Vagina (tissue), 2 donors: ENCODE measurements at regions not wholly inside any gene's neighbourhood (a gene's known extent, or its start where the extent isn't known, plus 50 kb on each side); places are given as distances from the start of the nearest gene placed in this dataset.

Source experiments
- DNase-seq, 2 donors: peaks; one replicate each; pipeline ENCODE4 v3.0.0-alpha.2; 2017; ENCODE audit errors: extremely low spot score in 2 of 2
- H3K27ac ChIP-seq: fragments of 200-600 bp; sonication (generic); one replicate; pipeline ENCODE4 v1.5.1; 2019
- H3K27me3 ChIP-seq: fragments of 200-600 bp; sonication (generic); one replicate; pipeline ENCODE4 v1.5.1; 2019
- H3K36me3 ChIP-seq, 2 donors: fragments of 200-600 bp; sonication (generic); one replicate each; pipeline ENCODE4 v1.5.1; 2017 to 2019
- H3K4me1 ChIP-seq: fragments of 200-600 bp; sonication (generic); one replicate; pipeline ENCODE4 v1.5.1; 2019
- H3K4me3 ChIP-seq, 2 donors: fragments of 200-600 bp; sonication (generic); 1 replicate in 1 of 2; 2 replicates in 1 of 2; pipeline ENCODE4 v1.5.1; 2016 to 2019
- H3K9me3 ChIP-seq: fragments of 200-600 bp; sonication (generic); one replicate; pipeline ENCODE4 v1.5.1; 2019
- CTCF ChIP-seq, 3 experiments: fragments of 450-650 bp in 2 of 3; fragments of 200-600 bp in 1 of 3; sonication (generic) in 1 of 3; IDR thresholded peaks; one replicate each; pipeline ENCODE4 v1.5.1; 2017 to 2019; ENCODE audit warnings: antibody characterized with exemption in 3 of 3, mild to moderate bottlenecking in 2 of 3, moderate library complexity in 2 of 3
- POLR2A ChIP-seq, 2 donors: fragments of 450-650 bp; IDR thresholded peaks; one replicate each; pipeline ENCODE4 v1.6.1; 2017; ENCODE audit warnings: antibody characterized with exemption in 2 of 2, mild to moderate bottlenecking in 2 of 2, moderate library complexity in 2 of 2
- POLR2AphosphoS5 ChIP-seq, 2 donors: sonication (generic); formaldehyde crosslinking; IDR thresholded peaks; one replicate each; pipeline ENCODE4 v1.9.0; 2017; ENCODE audit warnings: antibody characterized with exemption in 2 of 2, mild to moderate bottlenecking in 2 of 2, low read depth in 1 of 2; ENCODE audit not compliant: insufficient read depth in 1 of 2
- intact Hi-C: fragments of 100-400 bp; cut with DNase I; formaldehyde crosslinking; loops from one replicate; pipeline ENCODE4 v1.15.1; 2023

DNA sequence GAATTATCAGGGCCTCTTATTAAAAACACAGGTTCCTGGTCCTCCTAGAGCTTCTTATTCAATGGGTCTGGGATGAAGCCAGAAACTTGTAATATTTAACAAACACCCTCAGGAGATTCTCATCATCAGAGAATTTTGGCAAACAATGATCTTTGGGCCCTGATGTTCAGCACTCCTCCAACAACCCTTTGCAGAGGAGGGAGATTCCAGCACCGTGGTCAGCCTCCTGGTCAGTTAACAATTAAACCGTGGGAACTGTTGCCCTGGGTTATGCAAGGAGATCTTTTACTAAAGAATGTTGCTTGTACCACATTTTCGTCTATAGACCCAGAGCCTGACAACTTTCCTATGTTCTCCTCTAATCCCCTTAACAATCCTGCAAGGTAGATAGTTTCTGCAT lies 294.4 kb downstream of the PLPP3 start:
- intact Hi-C loops: no loop called here
- DNase-seq: no peak
- no peaks in the 10 kb centered on the region for H3K27me3 ChIP-seq
- H3K4me3 ChIP-seq: no peak overlapping the region
- H3K9me3 ChIP-seq: no peaks in the 10 kb centered on the region
- no peaks in the 10 kb centered on the region for H3K36me3 ChIP-seq
- no peak for TF ChIP-seq CTCF (IDR thresholded peaks at IDR 0.05)
- TF ChIP-seq POLR2A (IDR thresholded peaks at IDR 0.05): no peak
- no peak for TF ChIP-seq POLR2AphosphoS5 (IDR thresholded peaks at IDR 0.05; ENCODE audit: insufficient read depth in 1 of 2, low read depth in 1 of 2)
- no peak overlapping the region for H3K27ac ChIP-seq
- peaks cover 16% of the 10 kb centered on the region for H3K4me1 ChIP-seq

GRCh38 chr1:56278061-56278460 lies 301.3 kb downstream of the PLPP3 start:
- H3K27me3 ChIP-seq: no peaks in the 10 kb centered on the region
- TF ChIP-seq POLR2A (IDR thresholded peaks at IDR 0.05) (no peak), POLR2AphosphoS5 (IDR thresholded peaks at IDR 0.05; ENCODE audit: insufficient read depth in 1 of 2, low read depth in 1 of 2) (no peak), CTCF (IDR thresholded peaks at IDR 0.05) (no peak)
- no peak for DNase-seq
- no peak overlapping the region for H3K27ac ChIP-seq
- no peaks in the 10 kb centered on the region for H3K36me3 ChIP-seq
- no peaks in the 10 kb centered on the region for H3K9me3 ChIP-seq
- intact Hi-C loops: no loop called here
- no peak overlapping the region for H3K4me3 ChIP-seq
- no peaks in the 10 kb centered on the region for H3K4me1 ChIP-seq

GRCh38 chr1:56268519-56269140 lies 310.7 kb downstream of the PLPP3 start:
- H3K4me3 ChIP-seq: no peak overlapping the region
- no peak for DNase-seq
- H3K9me3 ChIP-seq: no peaks in the 10 kb centered on the region
- H3K27ac ChIP-seq: no peak overlapping the region
- no peak for TF ChIP-seq POLR2A (IDR thresholded peaks at IDR 0.05)
- no peak for TF ChIP-seq POLR2AphosphoS5 (IDR thresholded peaks at IDR 0.05; ENCODE audit: insufficient read depth in 1 of 2, low read depth in 1 of 2)
- TF ChIP-seq CTCF (IDR thresholded peaks at IDR 0.05): no peak
- H3K4me1 ChIP-seq: no peaks in the 10 kb centered on the region
- intact Hi-C loops: no loop called here
- H3K36me3 ChIP-seq: no peaks in the 10 kb centered on the region
- no peaks in the 10 kb centered on the region for H3K27me3 ChIP-seq

DNA sequence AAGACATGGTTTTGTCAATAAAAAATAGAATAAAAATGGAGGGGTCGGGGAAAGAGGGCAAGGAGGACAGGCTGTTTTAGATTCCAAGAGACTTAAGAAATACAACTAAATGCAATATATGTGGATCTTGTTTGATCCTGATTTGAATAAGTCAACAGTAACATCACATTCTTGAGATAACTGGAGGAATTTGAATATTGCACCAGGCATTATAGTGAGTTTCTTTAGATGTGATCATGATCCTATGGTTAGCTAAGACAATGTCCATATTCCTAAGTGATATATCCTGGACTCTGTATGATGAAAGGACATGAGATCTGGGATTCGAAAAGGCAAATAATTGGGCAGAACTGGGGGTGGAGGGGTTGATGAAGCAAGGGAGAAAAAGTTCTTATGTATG lies 311.8 kb downstream of the PLPP3 start:
- intact Hi-C loops: no loop called here
- Histone ChIP-seq H3K4me3 (no peak overlapping the region), H3K27me3 (no peaks in the 10 kb centered on the region), H3K9me3 (no peaks in the 10 kb centered on the region), H3K36me3 (no peaks in the 10 kb centered on the region), H3K27ac (no peak overlapping the region), H3K4me1 (no peaks in the 10 kb centered on the region)
- TF ChIP-seq POLR2A (IDR thresholded peaks at IDR 0.05) (no peak), POLR2AphosphoS5 (IDR thresholded peaks at IDR 0.05; ENCODE audit: insufficient read depth in 1 of 2, low read depth in 1 of 2) (no peak), CTCF (IDR thresholded peaks at IDR 0.05) (no peak)
- DNase-seq: no peak

GRCh38 chr1:56266359-56266758 lies 313.0 kb downstream of the PLPP3 start:
- Histone ChIP-seq H3K27me3 (no peaks in the 10 kb centered on the region), H3K4me1 (no peaks in the 10 kb centered on the region), H3K36me3 (no peaks in the 10 kb centered on the region), H3K9me3 (no peaks in the 10 kb centered on the region), H3K27ac (no peak overlapping the region), H3K4me3 (no peak overlapping the region)
- no peak for DNase-seq
- intact Hi-C loops: no loop called here
- no peak for TF ChIP-seq POLR2AphosphoS5 (IDR thresholded peaks at IDR 0.05; ENCODE audit: insufficient read depth in 1 of 2, low read depth in 1 of 2)
- TF ChIP-seq POLR2A (IDR thresholded peaks at IDR 0.05): no peak
- TF ChIP-seq CTCF (IDR thresholded peaks at IDR 0.05): no peak
